H1 (cell line): ENCODE measurements at regions not wholly inside any gene's neighbourhood (a gene's known extent, or its start where the extent isn't known, plus 50 kb on each side); places are given as distances from the start of the nearest gene placed in this dataset.

Experiments
- CTCF ChIA-PET: fragments of 300-600 bp; sonication (Branson Sonifier 250); formaldehyde crosslinking; loops from one replicate; lab custom pipeline; 2021; ENCODE audit not compliant: partially characterized antibody; lab: Charles Lee
- POLR2A ChIA-PET: fragments of 300-600 bp; sonication (Branson Sonifier 250); formaldehyde crosslinking; loops from one replicate; lab custom pipeline; 2021; ENCODE audit warnings: inconsistent platforms; ENCODE audit not compliant: partially characterized antibody; lab: Charles Lee
- DNase-seq, 2 experiments: peaks; one replicate each; pipeline versions ENCODE4 v3.0.0 to v3.0.0-alpha.2; 2010 to 2022; ENCODE audit warnings: low spot score in 2 of 2, low read depth in 1 of 2, mixed read lengths in 1 of 2
- FAIRE-seq: peaks from 2 replicates; lab custom pipeline; 2011; peaks lifted over from hg19 to GRCh38; lab: Jason Lieb, UNC
- H2AFZ ChIP-seq: 2 replicates; pipeline ENCODE4 v1.8.1; 2012; ENCODE audit warnings: low read length, inconsistent platforms
- H2AK5ac ChIP-seq: 2 replicates; pipeline ENCODE4 v1.6.1; 2013; ENCODE audit warnings: low read depth, low read length
- H2BK120ac ChIP-seq: replicated peaks from 2 replicates; pipeline ENCODE3; 2013; ENCODE audit warnings: low read depth, low read length, inconsistent platforms
- H2BK12ac ChIP-seq: 2 replicates; pipeline ENCODE4 v1.6.1; 2013; ENCODE audit warnings: low read depth, low read length
- H2BK15ac ChIP-seq: 2 replicates; pipeline ENCODE4 v1.6.1; 2013; ENCODE audit warnings: low read length
- H2BK20ac ChIP-seq: 2 replicates; pipeline ENCODE4 v1.6.1; 2013; ENCODE audit warnings: low read length
- H2BK5ac ChIP-seq: 2 replicates; pipeline ENCODE4 v1.6.1; 2013; ENCODE audit warnings: low read depth, low read length
- H3K14ac ChIP-seq: 2 replicates; pipeline ENCODE4 v1.6.1; 2013; ENCODE audit warnings: inconsistent platforms; ENCODE audit not compliant: insufficient read length
- H3K18ac ChIP-seq: 2 replicates; pipeline ENCODE4 v1.6.1; 2013; ENCODE audit warnings: low read length; ENCODE audit errors: extremely low read depth
- H3K23ac ChIP-seq: 2 replicates; pipeline ENCODE4 v1.6.1; 2013; ENCODE audit warnings: inconsistent platforms; ENCODE audit not compliant: insufficient read length
- H3K23me2 ChIP-seq: 2 replicates; pipeline ENCODE4 v1.6.1; 2013; ENCODE audit warnings: low read depth, low read length
- H3K27ac ChIP-seq: 2 replicates; pipeline ENCODE4 v1.6.1; 2011; ENCODE audit warnings: low read depth, low read length, inconsistent platforms
- H3K27me3 ChIP-seq, 4 experiments: replicated peaks in 1 of 4; 1 replicate in 1 of 4; 2 replicates in 3 of 4; pipeline versions ENCODE4 v1.6.1 to v1.8.1; 2011 to 2013; ENCODE audit warnings: low read length in 3 of 4, mild to moderate bottlenecking in 3 of 4, inconsistent platforms in 2 of 4, mixed read lengths in 2 of 4, moderate library complexity in 1 of 4; ENCODE audit not compliant: control insufficient read depth in 3 of 4, insufficient read depth in 3 of 4; ENCODE audit errors: extremely low read depth in 1 of 4
- H3K36me3 ChIP-seq, 4 experiments: 2 replicates each; pipeline versions ENCODE4 v1.6.1 to v1.8.1; 2011 to 2013; ENCODE audit warnings: mild to moderate bottlenecking in 4 of 4, low read length in 3 of 4, moderate library complexity in 2 of 4, control low read depth in 1 of 4, inconsistent platforms in 1 of 4; ENCODE audit not compliant: insufficient read depth in 4 of 4, control insufficient read depth in 2 of 4
- H3K4ac ChIP-seq: replicated peaks from 2 replicates; pipeline ENCODE3; 2013; ENCODE audit warnings: low read length, low read depth, mixed read lengths, inconsistent platforms; ENCODE audit not compliant: insufficient read length
- H3K4me1 ChIP-seq, 4 experiments: replicated peaks in 1 of 4; 1 replicate in 1 of 4; 2 replicates in 3 of 4; pipeline versions ENCODE4 v1.6.1 to v1.8.1; 2011 to 2013; ENCODE audit warnings: low read length in 3 of 4, inconsistent platforms in 2 of 4, mixed read lengths in 1 of 4; ENCODE audit not compliant: insufficient read depth in 4 of 4, control insufficient read depth in 3 of 4
- H3K4me2 ChIP-seq, 2 experiments: 2 replicates each; pipeline versions ENCODE4 v1.6.1 to v1.8.1; 2011 to 2013; ENCODE audit warnings: low read depth in 2 of 2, low read length in 2 of 2, control low read depth in 1 of 2, inconsistent platforms in 1 of 2, mild to moderate bottlenecking in 1 of 2; ENCODE audit not compliant: insufficient read depth in 1 of 2
- H3K4me3 ChIP-seq, 4 experiments: fragments of 200-600, 300-600 bp in 1 of 4; sonication (generic), shearing (Covaris generic), sonication (Bioruptor Twin) in 1 of 4; 2 replicates each; pipeline versions ENCODE4 v1.5.1 to v1.8.1; 2011 to 2016; ENCODE audit warnings: low read length in 4 of 4, low read depth in 3 of 4, control low read depth in 2 of 4, inconsistent platforms in 2 of 4, mild to moderate bottlenecking in 2 of 4, mixed read lengths in 1 of 4, moderate library complexity in 1 of 4; ENCODE audit not compliant: insufficient read depth in 2 of 4; ENCODE audit errors: extremely low read depth in 1 of 4
- H3K56ac ChIP-seq: replicated peaks from 2 replicates; pipeline ENCODE3; 2013; ENCODE audit warnings: low read depth, mild to moderate bottlenecking, mixed read lengths, low read length, inconsistent platforms; ENCODE audit not compliant: insufficient read length
- H3K79me1 ChIP-seq: 2 replicates; pipeline ENCODE4 v1.6.1; 2013; ENCODE audit warnings: low read depth, low read length, control low read depth
- H3K79me2 ChIP-seq, 2 experiments: 2 replicates each; pipeline versions ENCODE4 v1.6.1 to v1.8.1; 2012 to 2013; ENCODE audit warnings: low read length in 2 of 2, mild to moderate bottlenecking in 2 of 2, inconsistent platforms in 1 of 2; ENCODE audit not compliant: insufficient read depth in 2 of 2, control insufficient read depth in 1 of 2
- H3K9ac ChIP-seq, 4 experiments: replicated peaks in 1 of 4; 1 replicate in 1 of 4; 2 replicates in 3 of 4; pipeline versions ENCODE4 v1.6.1 to v1.8.1; 2011 to 2013; ENCODE audit warnings: low read depth in 3 of 4, low read length in 3 of 4, control low read depth in 2 of 4, mild to moderate bottlenecking in 2 of 4, moderate library complexity in 2 of 4, inconsistent platforms in 1 of 4; ENCODE audit errors: extremely low read depth in 1 of 4
- H3K9me3 ChIP-seq, 2 experiments: 2 replicates each; pipeline versions ENCODE4 v1.6.1 to v1.8.1; 2012 to 2013; ENCODE audit warnings: mild to moderate bottlenecking in 2 of 2, moderate library complexity in 2 of 2, control low read depth in 1 of 2, inconsistent platforms in 1 of 2, low read depth in 1 of 2, low read length in 1 of 2, mixed read lengths in 1 of 2; ENCODE audit not compliant: insufficient read depth in 2 of 2
- H4K20me1 ChIP-seq, 2 experiments: replicated peaks in 1 of 2; 2 replicates each; pipeline versions ENCODE3 to v1.8.1; 2011 to 2013; ENCODE audit warnings: inconsistent platforms in 2 of 2, low read length in 2 of 2, mild to moderate bottlenecking in 1 of 2; ENCODE audit not compliant: insufficient read depth in 2 of 2, control insufficient read depth in 1 of 2
- H4K5ac ChIP-seq: 2 replicates; pipeline ENCODE4 v1.6.1; 2013; ENCODE audit warnings: low read length, low read depth, mixed read lengths, inconsistent platforms; ENCODE audit not compliant: insufficient read length
- H4K8ac ChIP-seq: 2 replicates; pipeline ENCODE4 v1.8.0; 2013; ENCODE audit warnings: mild to moderate bottlenecking, moderate library complexity, low read length, inconsistent platforms; ENCODE audit not compliant: insufficient read depth; ENCODE audit errors: extremely low read depth
- H4K91ac ChIP-seq: replicated peaks from 2 replicates; pipeline ENCODE3; 2013; ENCODE audit warnings: low read length, mixed read lengths, inconsistent platforms; ENCODE audit not compliant: insufficient read length
- E2F6 ChIP-seq: IDR thresholded peaks from 2 replicates; pipeline ENCODE4 v1.6.1; 2012; ENCODE audit warnings: inconsistent platforms
- WGBS, 2 experiments: shearing (Covaris generic) in 1 of 2; methylation state at CpG; one replicate each; pipeline versions ENCODE4 v1.1.6 to v1.1.7; 2013 to 2015; ENCODE audit warnings: low lambda C conversion rate in 2 of 2, mixed read lengths in 2 of 2, inconsistent platforms in 1 of 2, low coverage in 1 of 2, missing lambda C conversion rate in 1 of 2; ENCODE audit not compliant: insufficient replicate concordance in 2 of 2, insufficient coverage in 1 of 2, insufficient read length in 1 of 2; ENCODE audit errors: extremely low coverage in 1 of 2, missing lambda C conversion rate in 1 of 2; 5-methylcytosine and 5-hydroxymethylcytosine counted together

- H3K4me2 ChIP-seq, result no peak overlapping the region
- no peaks in the 10 kb centered on the region for H3K79me1 ChIP-seq
- FAIRE-seq (no peak), DNase-seq (no peak)
- H3K9ac ChIP-seq, result no peak overlapping the region
- POLR2A ChIA-PET, result no interaction called here
- no peak overlapping the region for H3K56ac ChIP-seq
- H2BK5ac ChIP-seq, result no peak overlapping the region
- no peak overlapping the region for H2BK12ac ChIP-seq
- no peaks in the 10 kb centered on the region for H3K4me1 ChIP-seq
- no peaks in the 10 kb centered on the region for H4K20me1 ChIP-seq
- H4K8ac ChIP-seq, result no peak overlapping the region
- no peak overlapping the region for H2AFZ ChIP-seq
- H3K36me3 ChIP-seq, result no peaks in the 10 kb centered on the region
- no peak overlapping the region for H3K18ac ChIP-seq
- no peak overlapping the region for H2BK20ac ChIP-seq
- no peak overlapping the region for H3K27ac ChIP-seq
- no peaks in the 10 kb centered on the region for H3K23me2 ChIP-seq
- H3K9me3 ChIP-seq, result no peaks in the 10 kb centered on the region
- H3K4ac ChIP-seq, result no peak overlapping the region
- no peaks in the 10 kb centered on the region for H3K27me3 ChIP-seq
- CTCF ChIA-PET, result interaction anchor here (0.6 to 6.0 kb wide), 5 partner anchors 119 to 314 kb away, joined by 3 to 36 read pairs (median 3); no protein-coding TSS in a partner anchor
- no peak overlapping the region for H3K23ac ChIP-seq
- no peak overlapping the region for H4K5ac ChIP-seq
- H3K4me3 ChIP-seq, result no peak overlapping the region
- no peak overlapping the region for H2BK15ac ChIP-seq
- TF ChIP-seq E2F6, result no peak
- no peak overlapping the region for H4K91ac ChIP-seq
- no peak overlapping the region for H3K14ac ChIP-seq
- no peaks in the 10 kb centered on the region for H3K79me2 ChIP-seq
- H2BK120ac ChIP-seq, result no peak overlapping the region
- H2AK5ac ChIP-seq, result no peak overlapping the region
- WGBS, 2 experiments, result 85% methylated on average over 4 of the region's 5 CpGs; no CpG with 5 or more reads in 1 of the 2 experiments
These were observed 94.9 kb upstream of the PRSS1 start for GRCh38 chr7:142654398-142654797.
